ENCODE measurements at regions not wholly inside any gene's neighbourhood (a gene's known extent, or its start where the extent isn't known, plus 50 kb on each side); places are given as distances from the start of the nearest gene placed in this dataset.
"Not testable (repeated sequence)": the region's sequence is repeated elsewhere in the genome, so short reads cannot be mapped to it uniquely, and the experiment has no call there.

- not testable (repeated sequence) for H3K4me1 ChIP-seq (ENCODE audit: insufficient read depth, low read length); H3K27me3 ChIP-seq (ENCODE audit: insufficient read depth, low read length); H3K79me2 ChIP-seq (ENCODE audit: insufficient read depth, low read length); DNase-seq (ENCODE audit: insufficient read length, low spot score, missing footprints); H2AFZ ChIP-seq (ENCODE audit: low read length); H4K20me1 ChIP-seq (ENCODE audit: insufficient read depth, low read length); H3K4me3 ChIP-seq (ENCODE audit: insufficient read depth, low read length); H3K27ac ChIP-seq (ENCODE audit: low read depth, low read length); H3K36me3 ChIP-seq (ENCODE audit: insufficient read depth, low read length); H3K4me2 ChIP-seq (ENCODE audit: insufficient read depth, low read length); H3K9me3 ChIP-seq (ENCODE audit: low read depth, low read length)
Observed at GRCh38 chr5:71398859-71399258, 56.6 kb upstream of the BDP1 start.

DNA sequence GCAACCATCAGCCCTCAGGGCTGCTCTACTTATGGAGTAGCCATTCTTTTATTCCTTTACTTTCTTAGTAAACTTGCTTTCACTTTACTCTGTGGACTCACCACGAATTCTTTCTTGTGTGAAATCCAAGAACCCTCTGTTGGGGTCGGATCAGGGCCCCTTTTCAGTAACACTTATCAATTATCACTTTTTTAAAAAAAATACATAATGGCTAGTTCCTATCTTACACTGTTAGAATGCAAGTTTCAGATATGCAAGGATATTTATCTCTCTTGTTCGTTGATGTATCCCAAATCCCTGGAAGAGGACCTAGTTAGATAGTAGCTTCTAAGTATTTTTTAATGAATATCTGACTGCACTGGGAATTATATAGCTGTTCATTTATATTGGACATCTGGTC lies 56.0 kb upstream of the BDP1 start:
- not testable (repeated sequence) for H3K4me1 ChIP-seq (ENCODE audit: insufficient read depth, low read length); H4K20me1 ChIP-seq (ENCODE audit: insufficient read depth, low read length); H3K4me3 ChIP-seq (ENCODE audit: insufficient read depth, low read length); H3K9me3 ChIP-seq (ENCODE audit: low read depth, low read length); H3K36me3 ChIP-seq (ENCODE audit: insufficient read depth, low read length); H3K27me3 ChIP-seq (ENCODE audit: insufficient read depth, low read length); H3K4me2 ChIP-seq (ENCODE audit: insufficient read depth, low read length); H3K27ac ChIP-seq (ENCODE audit: low read depth, low read length); H3K79me2 ChIP-seq (ENCODE audit: insufficient read depth, low read length); DNase-seq (ENCODE audit: insufficient read length, low spot score, missing footprints); H2AFZ ChIP-seq (ENCODE audit: low read length)

DNA sequence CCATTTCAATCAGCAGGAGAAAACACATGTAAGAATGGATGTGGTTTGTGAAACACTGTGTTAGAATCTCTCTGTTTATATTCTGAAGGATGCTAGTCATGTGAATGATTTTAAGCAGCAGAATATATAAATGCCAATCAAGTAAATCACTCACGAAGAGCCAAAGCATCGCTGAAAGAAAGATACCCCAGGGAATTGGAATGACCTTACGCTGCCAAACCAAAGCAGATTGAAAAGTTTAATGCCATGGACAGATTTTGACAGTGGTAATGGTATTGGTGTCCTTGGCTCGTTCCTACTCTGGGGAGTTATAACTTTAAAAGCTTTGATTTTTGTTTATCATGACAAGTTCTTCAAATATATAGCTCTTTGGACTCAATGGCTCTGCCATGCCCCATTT lies 54.8 kb upstream of the BDP1 start:
- not testable (repeated sequence) for H2AFZ ChIP-seq (ENCODE audit: low read length); H3K79me2 ChIP-seq (ENCODE audit: insufficient read depth, low read length); H4K20me1 ChIP-seq (ENCODE audit: insufficient read depth, low read length); H3K4me1 ChIP-seq (ENCODE audit: insufficient read depth, low read length); H3K27me3 ChIP-seq (ENCODE audit: insufficient read depth, low read length); H3K36me3 ChIP-seq (ENCODE audit: insufficient read depth, low read length); DNase-seq (ENCODE audit: insufficient read length, low spot score, missing footprints); H3K9me3 ChIP-seq (ENCODE audit: low read depth, low read length); H3K4me2 ChIP-seq (ENCODE audit: insufficient read depth, low read length); H3K4me3 ChIP-seq (ENCODE audit: insufficient read depth, low read length); H3K27ac ChIP-seq (ENCODE audit: low read depth, low read length)

DNA sequence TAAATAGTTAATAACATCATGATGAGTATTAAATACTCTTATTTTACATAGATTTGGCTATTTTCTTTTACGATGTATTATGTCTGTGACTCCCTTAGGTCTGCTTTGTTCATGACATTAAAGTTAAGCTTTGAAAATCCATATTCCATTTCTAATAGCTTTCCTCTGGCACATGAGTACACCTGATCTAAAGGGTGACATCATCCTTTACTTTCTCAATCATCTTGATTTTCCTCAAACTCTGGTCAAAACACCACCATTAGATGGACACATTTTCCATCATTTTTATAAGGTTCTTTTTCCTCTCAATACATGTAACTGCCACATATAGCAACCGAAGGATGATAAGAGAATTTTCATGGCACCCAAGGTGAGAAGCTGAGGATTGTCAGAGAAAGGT lies 54.3 kb upstream of the BDP1 start:
- H3K4me1 ChIP-seq (ENCODE audit: insufficient read depth, low read length); H3K4me3 ChIP-seq (ENCODE audit: insufficient read depth, low read length); H3K4me2 ChIP-seq (ENCODE audit: insufficient read depth, low read length); H3K9me3 ChIP-seq (ENCODE audit: low read depth, low read length); H3K27me3 ChIP-seq (ENCODE audit: insufficient read depth, low read length); H3K36me3 ChIP-seq (ENCODE audit: insufficient read depth, low read length); H3K27ac ChIP-seq (ENCODE audit: low read depth, low read length); H3K79me2 ChIP-seq (ENCODE audit: insufficient read depth, low read length); H4K20me1 ChIP-seq (ENCODE audit: insufficient read depth, low read length); DNase-seq (ENCODE audit: insufficient read length, low spot score, missing footprints); H2AFZ ChIP-seq (ENCODE audit: low read length): not testable (repeated sequence)

GRCh38 chr5:71401564-71401963 lies 53.9 kb upstream of the BDP1 start:
- H4K20me1 ChIP-seq (ENCODE audit: insufficient read depth, low read length); H3K4me1 ChIP-seq (ENCODE audit: insufficient read depth, low read length); DNase-seq (ENCODE audit: insufficient read length, low spot score, missing footprints); H3K27ac ChIP-seq (ENCODE audit: low read depth, low read length); H3K4me3 ChIP-seq (ENCODE audit: insufficient read depth, low read length); H3K4me2 ChIP-seq (ENCODE audit: insufficient read depth, low read length); H3K36me3 ChIP-seq (ENCODE audit: insufficient read depth, low read length); H3K27me3 ChIP-seq (ENCODE audit: insufficient read depth, low read length); H3K9me3 ChIP-seq (ENCODE audit: low read depth, low read length); H2AFZ ChIP-seq (ENCODE audit: low read length); H3K79me2 ChIP-seq (ENCODE audit: insufficient read depth, low read length): not testable (repeated sequence)

- not testable (repeated sequence) for H3K36me3 ChIP-seq (ENCODE audit: insufficient read depth, low read length); H3K4me3 ChIP-seq (ENCODE audit: insufficient read depth, low read length); H3K27ac ChIP-seq (ENCODE audit: low read depth, low read length); H2AFZ ChIP-seq (ENCODE audit: low read length); DNase-seq (ENCODE audit: insufficient read length, low spot score, missing footprints); H3K4me1 ChIP-seq (ENCODE audit: insufficient read depth, low read length); H3K4me2 ChIP-seq (ENCODE audit: insufficient read depth, low read length); H3K9me3 ChIP-seq (ENCODE audit: low read depth, low read length); H3K79me2 ChIP-seq (ENCODE audit: insufficient read depth, low read length); H4K20me1 ChIP-seq (ENCODE audit: insufficient read depth, low read length); H3K27me3 ChIP-seq (ENCODE audit: insufficient read depth, low read length)
Observed at GRCh38 chr5:71404441-71404840, 51.0 kb upstream of the BDP1 start.

GRCh38 chr5:71404936-71405335 lies 50.5 kb upstream of the BDP1 start:
- not testable (repeated sequence) for H4K20me1 ChIP-seq (ENCODE audit: insufficient read depth, low read length); H3K9me3 ChIP-seq (ENCODE audit: low read depth, low read length); H3K4me3 ChIP-seq (ENCODE audit: insufficient read depth, low read length); H3K4me1 ChIP-seq (ENCODE audit: insufficient read depth, low read length); H3K79me2 ChIP-seq (ENCODE audit: insufficient read depth, low read length); H3K27me3 ChIP-seq (ENCODE audit: insufficient read depth, low read length); H2AFZ ChIP-seq (ENCODE audit: low read length); H3K4me2 ChIP-seq (ENCODE audit: insufficient read depth, low read length); DNase-seq (ENCODE audit: insufficient read length, low spot score, missing footprints); H3K36me3 ChIP-seq (ENCODE audit: insufficient read depth, low read length); H3K27ac ChIP-seq (ENCODE audit: low read depth, low read length)

Data from osteoblast (primary cell).